ENCODE measurements at regions not wholly inside any gene's neighbourhood (a gene's known extent, or its start where the extent isn't known, plus 50 kb on each side); places are given as distances from the start of the nearest gene placed in this dataset.
A peak's percentile ranks its signal among the peaks of the same experiment; 100 is the strongest.

DNA sequence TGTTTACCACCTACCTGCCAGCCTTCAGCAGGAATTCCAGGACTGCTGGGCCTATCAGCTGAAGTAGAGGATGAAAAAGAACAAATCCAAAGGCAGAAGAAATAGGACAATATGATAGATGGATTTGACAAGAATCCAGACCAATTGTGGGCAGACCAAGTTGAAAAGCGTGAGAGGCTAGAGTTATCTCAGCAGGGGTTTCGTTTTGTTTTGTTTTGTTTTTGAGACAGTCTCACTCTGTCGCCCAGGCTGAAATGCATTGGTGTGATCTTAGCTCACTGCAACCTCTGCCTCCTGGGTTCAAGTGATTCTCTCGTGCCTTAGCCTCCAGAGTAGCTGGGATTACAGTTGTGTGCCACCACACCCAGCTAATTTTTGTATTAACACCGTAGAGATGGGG, 113.2 kb downstream of the PALM2AKAP2 start:
- no peak overlapping the region for H3K18ac ChIP-seq (ENCODE audit: low read depth, low read length)
- H2BK120ac ChIP-seq (ENCODE audit: low read depth, low read length): no peak overlapping the region
- H2AK9ac ChIP-seq (replicated peaks; ENCODE audit: low read depth, low read length, poor library complexity): no peak overlapping the region
- dilution Hi-C loops (cut with HindIII; ENCODE audit: low sequenced_read_pairs, unreplicated experiment) (no loop called here), in situ Hi-C loops (cut with MboI; ENCODE audit: low sequenced_read_pairs) (loop anchor here (5.0 kb wide), 1 partner anchor 321 kb away; no protein-coding TSS in a partner anchor), intact Hi-C loops (cut with micrococcal nuclease) (no loop called here)
- no peaks in the 10 kb centered on the region for H3K27me3 ChIP-seq (ENCODE audit: control insufficient read depth, insufficient read depth, low read length)
- no peak overlapping the region for H2AK5ac ChIP-seq (ENCODE audit: low read depth, low read length)
- ATAC-seq (ENCODE audit: low read depth) (no peak), DNase-seq (no peak)
- no peak overlapping the region for H3K4me3 ChIP-seq (ENCODE audit: insufficient read depth, low read depth, low read length)
- H3K4ac ChIP-seq (ENCODE audit: low read depth, low read length): no peak overlapping the region
- H4K20me1 ChIP-seq (ENCODE audit: insufficient read depth, low read length): peaks cover 12% of the 10 kb centered on the region; the same call in 1 of the 2 replicates
- H3K9me3 ChIP-seq (ENCODE audit: control insufficient read depth, insufficient read depth, low read length): no peaks in the 10 kb centered on the region
- peaks cover 5% of the 10 kb centered on the region for H3K4me1 ChIP-seq (ENCODE audit: control insufficient read depth, insufficient read depth, low read length)
- H2BK5ac ChIP-seq (ENCODE audit: low read depth, low read length, poor library complexity, severe bottlenecking): no peak overlapping the region
- ChIA-PET POLR2A (ENCODE audit: unreplicated experiment) (no interaction called here), CTCF (interaction anchor here (0.7 kb wide), 1 partner anchor 10 kb away, joined by 3 read pairs; no protein-coding TSS in a partner anchor)
- H2AFZ ChIP-seq (replicated peaks; ENCODE audit: low read length, poor library complexity): no peak overlapping the region
- H3K9ac ChIP-seq (ENCODE audit: low read depth, low read length): no peak overlapping the region
- no peaks in the 10 kb centered on the region for H3K36me3 ChIP-seq (ENCODE audit: control insufficient read depth, insufficient read depth, low read length)
- 80% methylated on average over 3 of the region's 5 CpGs; no CpG with 5 or more reads in 1 of the 2 experiments for WGBS, 2 experiments (ENCODE audit: extremely low coverage in 2 of 2, insufficient read length in 1 of 2)
- peaks cover 8 to 37% of the 10 kb centered on the region in 2 experiments; a peak in 3 of 4 replicates for H3K79me1 ChIP-seq (ENCODE audit: low read depth in 1 of 2, low read length in 2 of 2)
- no peak overlapping the region for H3K4me2 ChIP-seq (ENCODE audit: low read depth, low read length)
- TF ChIP-seq RAD21 (IDR thresholded peaks at IDR 0.05; ENCODE audit: low read length) (no peak), CHD1 (IDR thresholded peaks at IDR 0.05; ENCODE audit: low read depth, low read length) (no peak), CEBPB (IDR thresholded peaks at IDR 0.05; ENCODE audit: low read depth, low read length) (no peak), POLR2A (IDR thresholded peaks at IDR 0.05; ENCODE audit: low read depth, low read length) (no peak)
- TF ChIP-seq, protein P1, sequence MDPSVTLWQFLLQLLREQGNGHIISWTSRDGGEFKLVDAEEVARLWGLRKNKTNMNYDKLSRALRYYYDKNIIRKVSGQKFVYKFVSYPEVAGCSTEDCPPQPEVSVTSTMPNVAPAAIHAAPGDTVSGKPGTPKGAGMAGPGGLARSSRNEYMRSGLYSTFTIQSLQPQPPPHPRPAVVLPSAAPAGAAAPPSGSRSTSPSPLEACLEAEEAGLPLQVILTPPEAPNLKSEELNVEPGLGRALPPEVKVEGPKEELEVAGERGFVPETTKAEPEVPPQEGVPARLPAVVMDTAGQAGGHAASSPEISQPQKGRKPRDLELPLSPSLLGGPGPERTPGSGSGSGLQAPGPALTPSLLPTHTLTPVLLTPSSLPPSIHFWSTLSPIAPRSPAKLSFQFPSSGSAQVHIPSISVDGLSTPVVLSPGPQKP (IDR thresholded peaks at IDR 0.05; ENCODE audit: borderline replicate concordance, low read depth, low read length): no peak
- no peak overlapping the region for H3K27ac ChIP-seq (ENCODE audit: insufficient read depth, low read length)
- H4K91ac ChIP-seq (ENCODE audit: insufficient read depth, low read depth, low read length): no peak overlapping the region
- H3K14ac ChIP-seq (replicated peaks; ENCODE audit: low read depth, low read length): 0 out of 2 replicates have a peak overlapping the region, but pooled peaks have one; percentile 13
- H3K9me1 ChIP-seq (ENCODE audit: insufficient read depth, low read length): peaks cover 19% of the 10 kb centered on the region
- H4K5ac ChIP-seq (ENCODE audit: low read depth, low read length): no peak overlapping the region
- BruUV-seq (replicated peaks): no TSS peak
- no peak overlapping the region for H3K23ac ChIP-seq (ENCODE audit: low read depth, low read length)
- no peak overlapping the region for H2BK15ac ChIP-seq (ENCODE audit: low read depth, low read length)
- H4K8ac ChIP-seq (ENCODE audit: low read depth in 2 of 2, low read length in 2 of 2): no peak overlapping the region
- no peak overlapping the region for H3K56ac ChIP-seq (ENCODE audit: extremely low read depth, insufficient read depth, low read length)
- H2BK20ac ChIP-seq (ENCODE audit: low read depth, low read length): no peak overlapping the region

All from IMR-90 (cell line).